GM23248 (cell line): ENCODE measurements at regions not wholly inside any gene's neighbourhood (a gene's known extent, or its start where the extent isn't known, plus 50 kb on each side); places are given as distances from the start of the nearest gene placed in this dataset.

Source experiments
- DNase-seq: peaks from one replicate; pipeline ENCODE4 v3.0.0-alpha.2; 2015
- H2AFZ ChIP-seq: fragments of 200-600 bp; sonication (generic); 2 replicates; pipeline ENCODE4 v1.6.1; 2016; ENCODE audit warnings: antibody characterized with exemption
- H3F3A ChIP-seq: fragments of 200-600 bp; sonication (generic); 2 replicates; pipeline ENCODE4 v1.6.1; 2016; ENCODE audit warnings: mild to moderate bottlenecking, antibody characterized with exemption, mixed run types; ENCODE audit not compliant: insufficient read depth
- H3K27ac ChIP-seq: fragments of 200-600 bp; sonication (generic); 2 replicates; pipeline ENCODE4 v1.5.1; 2016; ENCODE audit warnings: mild to moderate bottlenecking
- H3K27me3 ChIP-seq: fragments of 200-600 bp; sonication (generic); replicated peaks from 2 replicates; pipeline ENCODE4 v1.6.1; 2016; ENCODE audit warnings: mild to moderate bottlenecking; ENCODE audit not compliant: insufficient read depth
- H3K36me3 ChIP-seq: fragments of 200-600 bp; sonication (generic); 2 replicates; pipeline ENCODE4 v1.6.1; 2016; ENCODE audit warnings: low read depth, mild to moderate bottlenecking
- H3K4me1 ChIP-seq: fragments of 200-600 bp; sonication (generic); 2 replicates; pipeline ENCODE4 v1.6.1; 2016; ENCODE audit warnings: mild to moderate bottlenecking; ENCODE audit not compliant: insufficient read depth
- H3K4me2 ChIP-seq: fragments of 200-600 bp; sonication (generic); one replicate; pipeline ENCODE4 v1.6.1; 2016; ENCODE audit warnings: mild to moderate bottlenecking; ENCODE audit not compliant: unreplicated experiment
- H3K4me3 ChIP-seq: fragments of 200-600 bp; sonication (generic); 2 replicates; pipeline ENCODE4 v1.5.1; 2016; ENCODE audit warnings: mild to moderate bottlenecking
- H3K79me2 ChIP-seq: fragments of 200-600 bp; sonication (generic); 2 replicates; pipeline ENCODE4 v1.6.1; 2016; ENCODE audit warnings: mild to moderate bottlenecking; ENCODE audit not compliant: insufficient read depth
- H3K9ac ChIP-seq: fragments of 200-600 bp; sonication (generic); 2 replicates; pipeline ENCODE4 v1.6.1; 2016; ENCODE audit warnings: mild to moderate bottlenecking
- H3K9me2 ChIP-seq: fragments of 200-600 bp; sonication (generic); 2 replicates; pipeline ENCODE4 v1.6.1; 2016; ENCODE audit warnings: mixed run types, mild to moderate bottlenecking, moderate library complexity; ENCODE audit not compliant: insufficient read depth
- H3K9me3 ChIP-seq: fragments of 200-600 bp; sonication (generic); one replicate; pipeline ENCODE4 v1.6.1; 2017; ENCODE audit warnings: low read depth
- H4K20me1 ChIP-seq: fragments of 200-600 bp; sonication (generic); 2 replicates; pipeline ENCODE4 v1.6.0; 2016; ENCODE audit not compliant: insufficient read depth
- EZH2 ChIP-seq: fragments of 200-600 bp; sonication (generic); IDR thresholded peaks from 2 replicates; pipeline ENCODE4 v1.6.1; 2018; ENCODE audit warnings: antibody characterized with exemption, mild to moderate bottlenecking; ENCODE audit not compliant: insufficient read depth, poor library complexity, severe bottlenecking
- EZH2phosphoT487 ChIP-seq: fragments of 200-600 bp; sonication (generic); IDR thresholded peaks from 2 replicates; pipeline ENCODE4 v1.6.1; 2018; ENCODE audit warnings: antibody characterized with exemption, moderate library complexity, mild to moderate bottlenecking, low read depth; ENCODE audit not compliant: insufficient read depth
- WGBS, 2 experiments: methylation state at CpG; one replicate each; pipeline ENCODE4 v1.1.6; 2015 to 2017; ENCODE audit warnings: low lambda C conversion rate in 2 of 2, low coverage in 1 of 2; ENCODE audit errors: missing lambda C conversion rate in 2 of 2; 5-methylcytosine and 5-hydroxymethylcytosine counted together
- in situ Hi-C: fragments of 300-500 bp; cut with MboI; formaldehyde crosslinking; loops from 2 replicates; pipeline ENCODE4 v1.15.0; 2020

DNA sequence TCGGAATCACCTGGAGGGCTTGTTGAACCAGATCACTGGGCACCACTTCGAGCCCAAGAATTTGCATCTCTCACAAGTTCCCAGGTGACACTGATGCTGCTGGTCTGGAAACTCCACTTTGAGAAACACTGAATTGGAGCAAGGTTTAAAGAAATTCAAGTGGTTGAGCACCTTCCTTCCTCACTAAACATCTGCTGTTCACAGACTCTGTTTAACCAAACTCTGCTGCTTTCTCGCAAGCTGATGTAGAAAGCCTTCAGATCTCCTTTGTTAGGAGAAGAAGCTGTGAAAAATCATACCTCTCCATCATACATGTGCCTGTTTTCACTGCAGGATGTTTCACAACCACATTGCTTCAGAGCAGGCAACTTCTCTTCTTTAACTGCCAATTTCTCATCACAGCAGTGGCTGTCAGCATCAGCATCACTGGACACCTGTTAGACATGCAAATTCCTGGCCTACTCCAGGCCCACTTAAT lies 87.5 kb upstream of the TOP1 start:
- Histone ChIP-seq H3K79me2 (no peaks in the 10 kb centered on the region), H4K20me1 (no peaks in the 10 kb centered on the region), H3F3A (no peaks in the 10 kb centered on the region), H3K4me2 (no peak overlapping the region), H3K4me1 (no peaks in the 10 kb centered on the region), H3K9me2 (no peaks in the 10 kb centered on the region), H3K27me3 (no peaks in the 10 kb centered on the region), H3K36me3 (no peaks in the 10 kb centered on the region), H3K27ac (no peak overlapping the region), H3K4me3 (no peak overlapping the region), H3K9me3 (no peaks in the 10 kb centered on the region), H2AFZ (no peak overlapping the region), H3K9ac (no peak overlapping the region)
- TF ChIP-seq EZH2: no peak
- no peak for TF ChIP-seq EZH2phosphoT487
- in situ Hi-C loops: loop anchor here (25.0 kb wide), 1 partner anchor 1529 kb away; no protein-coding TSS in a partner anchor
- 81 to 85% methylated on average over 3 of the region's 3 CpGs for WGBS, 2 experiments
- no peak for DNase-seq

DNA sequence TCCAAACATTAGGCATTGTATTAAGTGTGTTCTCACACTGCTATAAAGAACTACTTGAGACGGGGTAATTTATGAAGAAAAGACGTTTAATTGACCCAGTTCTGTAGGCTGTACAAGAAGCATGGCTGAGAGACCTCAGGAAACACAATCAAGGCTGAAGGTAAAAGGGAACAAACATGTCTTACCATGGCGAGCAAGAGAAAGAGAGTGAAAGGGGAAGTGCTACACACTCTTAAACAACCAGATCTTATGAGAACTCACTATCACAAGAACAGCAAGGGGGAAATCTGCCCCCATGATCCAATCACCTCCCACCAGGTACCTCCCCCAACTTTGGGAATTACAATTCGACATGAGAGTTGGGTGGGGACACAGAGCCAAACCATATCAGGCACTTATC lies 86.6 kb upstream of the TOP1 start:
- 61% methylated on average over 4 of the region's 4 CpGs for whole genome bisulfite sequencing, 2 experiments
- no peak overlapping the region for H3K4me3 ChIP-seq
- no peaks in the 10 kb centered on the region for H4K20me1 ChIP-seq
- in situ Hi-C loops: loop anchor here (25.0 kb wide), 1 partner anchor 1530 kb away; no protein-coding TSS in a partner anchor
- no peaks in the 10 kb centered on the region for H3K36me3 ChIP-seq
- no peak for TF ChIP-seq EZH2phosphoT487
- TF ChIP-seq EZH2: no peak
- no peaks in the 10 kb centered on the region for H3K79me2 ChIP-seq
- H3K4me1 ChIP-seq: no peaks in the 10 kb centered on the region
- no peak overlapping the region for H2AFZ ChIP-seq
- no peaks in the 10 kb centered on the region for H3K9me3 ChIP-seq
- DNase-seq: no peak
- H3K4me2 ChIP-seq: no peak overlapping the region
- no peaks in the 10 kb centered on the region for H3K27me3 ChIP-seq
- H3K27ac ChIP-seq: no peak overlapping the region
- H3K9me2 ChIP-seq: no peaks in the 10 kb centered on the region
- H3F3A ChIP-seq: no peaks in the 10 kb centered on the region
- no peak overlapping the region for H3K9ac ChIP-seq

DNA sequence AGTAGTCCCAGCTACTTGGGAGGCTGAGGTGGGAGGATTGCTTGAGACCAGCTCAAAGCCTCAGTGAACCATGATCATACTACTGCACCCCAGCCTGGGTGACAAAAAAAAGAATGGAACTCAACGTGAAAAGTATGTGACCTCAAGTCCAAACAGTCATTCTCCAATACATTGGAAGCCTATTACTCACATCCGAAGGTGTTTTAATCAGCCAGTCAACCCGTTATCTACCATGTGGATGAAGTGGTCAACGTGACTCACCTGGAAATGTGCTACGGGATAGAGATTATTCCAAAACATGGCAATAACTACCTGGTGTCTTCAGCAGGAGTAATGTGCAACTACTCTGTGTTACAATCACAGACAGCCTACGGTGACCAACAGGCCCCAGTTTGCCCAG lies 85.8 kb upstream of the TOP1 start:
- Histone ChIP-seq H3K79me2 (no peaks in the 10 kb centered on the region), H3K4me2 (no peak overlapping the region), H2AFZ (no peak overlapping the region), H3K4me3 (no peak overlapping the region), H3K4me1 (no peaks in the 10 kb centered on the region), H3K27ac (no peak overlapping the region), H3K9ac (no peak overlapping the region), H4K20me1 (no peaks in the 10 kb centered on the region), H3K9me3 (no peaks in the 10 kb centered on the region), H3K9me2 (no peaks in the 10 kb centered on the region), H3K27me3 (no peaks in the 10 kb centered on the region), H3K36me3 (no peaks in the 10 kb centered on the region), H3F3A (no peaks in the 10 kb centered on the region)
- WGBS, 2 experiments: 63 to 66% methylated on average over 6 of the region's 6 CpGs
- in situ Hi-C loops: loop anchor here (25.0 kb wide), 1 partner anchor 1530 kb away; no protein-coding TSS in a partner anchor
- no peak for DNase-seq
- no peak for TF ChIP-seq EZH2phosphoT487
- TF ChIP-seq EZH2: no peak

GRCh38 chr20:40943591-40943990 lies 85.0 kb upstream of the TOP1 start:
- no peak overlapping the region for H3K4me2 ChIP-seq
- TF ChIP-seq EZH2phosphoT487 (no peak), EZH2 (no peak)
- WGBS, 2 experiments: 74% methylated on average over 2 of the region's 2 CpGs
- H3K27me3 ChIP-seq: no peaks in the 10 kb centered on the region
- 0 out of 2 replicates have a peak, but pooled peaks cover 5% of the 10 kb centered on the region for H3K4me1 ChIP-seq
- H3K79me2 ChIP-seq: no peaks in the 10 kb centered on the region
- DNase-seq: no peak
- no peak overlapping the region for H3K4me3 ChIP-seq
- H3K27ac ChIP-seq: no peak overlapping the region
- no peaks in the 10 kb centered on the region for H3F3A ChIP-seq
- H3K9me3 ChIP-seq: no peaks in the 10 kb centered on the region
- no peaks in the 10 kb centered on the region for H3K9me2 ChIP-seq
- H3K36me3 ChIP-seq: no peaks in the 10 kb centered on the region
- in situ Hi-C loops: loop anchor here (25.0 kb wide), 1 partner anchor 1531 kb away; no protein-coding TSS in a partner anchor
- H2AFZ ChIP-seq: no peak overlapping the region
- H3K9ac ChIP-seq: no peak overlapping the region
- H4K20me1 ChIP-seq: no peaks in the 10 kb centered on the region
